ENCODE measurements at regions not wholly inside any gene's neighbourhood (a gene's known extent, or its start where the extent isn't known, plus 50 kb on each side); places are given as distances from the start of the nearest gene placed in this dataset.

GRCh38 chr6:22913612-22914011 lies 344.2 kb downstream of the HDGFL1 start:
- Histone ChIP-seq H3K4me1 (ENCODE audit: low read length) (no peaks in the 10 kb centered on the region), H3K9ac (ENCODE audit: low read length) (no peak overlapping the region), H4K20me1 (ENCODE audit: insufficient read depth, low read length) (no peaks in the 10 kb centered on the region), H3K79me2 (ENCODE audit: low read length) (no peaks in the 10 kb centered on the region), H3K27me3 (ENCODE audit: low read depth, low read length) (no peaks in the 10 kb centered on the region), H3K4me2 (ENCODE audit: low read length) (no peak overlapping the region), H2AFZ (ENCODE audit: low read depth, low read length) (no peak overlapping the region), H3K27ac (ENCODE audit: low read length) (no peak overlapping the region), H3K4me3 (ENCODE audit: low read length) (no peak overlapping the region), H3K9me3 (ENCODE audit: insufficient read depth, low read length) (no peaks in the 10 kb centered on the region), H3K36me3 (replicated peaks; ENCODE audit: low read depth, low read length) (no peaks in the 10 kb centered on the region)
- TF ChIP-seq EZH2phosphoT487 (IDR thresholded peaks at IDR 0.05; ENCODE audit: low read depth) (no peak), CTCF (IDR thresholded peaks at IDR 0.05; ENCODE audit: low read depth, low read length) (no peak)

DNA sequence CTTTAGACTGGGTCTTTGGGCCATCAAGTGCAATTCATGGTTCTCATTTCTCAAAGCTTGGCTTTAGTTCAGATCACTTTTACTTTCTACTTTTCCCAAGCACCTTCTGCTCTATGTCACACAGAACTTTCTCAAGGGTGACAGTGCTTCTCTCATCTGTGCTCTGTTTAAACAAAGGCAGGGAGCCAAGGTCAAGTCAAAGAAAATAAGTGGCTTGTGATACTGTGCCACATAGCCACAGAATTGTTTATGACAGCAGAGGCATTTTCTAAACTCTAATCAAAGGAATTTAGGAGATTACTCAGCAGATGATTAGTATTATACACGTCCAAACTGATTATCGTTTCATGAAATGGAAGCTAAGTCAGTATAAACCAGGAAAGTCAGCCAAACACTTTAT lies 348.0 kb downstream of the HDGFL1 start:
- no peak overlapping the region for H3K9ac ChIP-seq (ENCODE audit: low read length)
- H3K27ac ChIP-seq (ENCODE audit: low read length) = no peak overlapping the region
- H4K20me1 ChIP-seq (ENCODE audit: insufficient read depth, low read length) = no peaks in the 10 kb centered on the region
- no peaks in the 10 kb centered on the region for H3K27me3 ChIP-seq (ENCODE audit: low read depth, low read length)
- no peaks in the 10 kb centered on the region for H3K9me3 ChIP-seq (ENCODE audit: insufficient read depth, low read length)
- H3K36me3 ChIP-seq (replicated peaks; ENCODE audit: low read depth, low read length) = no peaks in the 10 kb centered on the region
- no peak overlapping the region for H3K4me2 ChIP-seq (ENCODE audit: low read length)
- no peaks in the 10 kb centered on the region for H3K4me1 ChIP-seq (ENCODE audit: low read length)
- TF ChIP-seq EZH2phosphoT487 (IDR thresholded peaks at IDR 0.05; ENCODE audit: low read depth) = no peak
- TF ChIP-seq CTCF (IDR thresholded peaks at IDR 0.05; ENCODE audit: low read depth, low read length) = no peak
- no peak overlapping the region for H2AFZ ChIP-seq (ENCODE audit: low read depth, low read length)
- H3K4me3 ChIP-seq (ENCODE audit: low read length) = no peak overlapping the region
- no peaks in the 10 kb centered on the region for H3K79me2 ChIP-seq (ENCODE audit: low read length)

GRCh38 chr6:22921828-22922227 lies 352.5 kb downstream of the HDGFL1 start:
- H2AFZ ChIP-seq (ENCODE audit: low read depth, low read length) = no peak overlapping the region
- no peaks in the 10 kb centered on the region for H3K36me3 ChIP-seq (replicated peaks; ENCODE audit: low read depth, low read length)
- H3K4me2 ChIP-seq (ENCODE audit: low read length) = no peak overlapping the region
- no peak overlapping the region for H3K9ac ChIP-seq (ENCODE audit: low read length)
- no peak overlapping the region for H3K27ac ChIP-seq (ENCODE audit: low read length)
- H3K9me3 ChIP-seq (ENCODE audit: insufficient read depth, low read length) = no peaks in the 10 kb centered on the region
- no peaks in the 10 kb centered on the region for H3K79me2 ChIP-seq (ENCODE audit: low read length)
- no peak overlapping the region for H3K4me3 ChIP-seq (ENCODE audit: low read length)
- H4K20me1 ChIP-seq (ENCODE audit: insufficient read depth, low read length) = no peaks in the 10 kb centered on the region
- H3K4me1 ChIP-seq (ENCODE audit: low read length) = no peaks in the 10 kb centered on the region
- H3K27me3 ChIP-seq (ENCODE audit: low read depth, low read length) = no peaks in the 10 kb centered on the region
- TF ChIP-seq CTCF (IDR thresholded peaks at IDR 0.05; ENCODE audit: low read depth, low read length) (no peak), EZH2phosphoT487 (IDR thresholded peaks at IDR 0.05; ENCODE audit: low read depth) (no peak)

DNA sequence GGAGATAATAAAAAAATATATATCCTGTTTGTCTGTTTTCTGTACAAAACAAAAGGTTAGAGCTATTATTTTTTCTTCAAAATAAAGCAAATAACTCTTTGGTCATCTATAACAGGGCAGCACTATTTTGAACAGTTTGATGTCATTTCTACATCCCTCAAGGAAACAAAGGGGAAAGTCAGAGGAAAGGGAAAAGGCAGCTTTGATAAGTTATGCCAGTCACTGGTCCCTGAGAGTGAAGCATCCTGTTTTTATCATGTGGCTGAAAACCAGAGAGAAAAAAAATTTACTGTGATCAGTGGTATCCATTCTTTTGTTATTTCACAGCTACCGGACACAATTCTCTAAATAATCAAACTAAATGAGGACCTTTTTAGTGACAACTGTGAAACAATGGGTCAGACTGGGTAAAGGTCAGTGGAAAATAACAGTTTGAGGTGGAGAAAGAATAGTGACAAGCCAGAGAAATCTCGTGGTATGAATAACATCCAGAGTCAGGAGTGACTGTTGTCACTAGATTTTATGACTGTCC lies 356.0 kb downstream of the HDGFL1 start:
- Histone ChIP-seq H3K4me2 (ENCODE audit: low read length) (no peak overlapping the region), H3K4me3 (ENCODE audit: low read length) (no peak overlapping the region), H3K27ac (ENCODE audit: low read length) (no peak overlapping the region), H3K36me3 (replicated peaks; ENCODE audit: low read depth, low read length) (no peaks in the 10 kb centered on the region), H3K9me3 (ENCODE audit: insufficient read depth, low read length) (no peaks in the 10 kb centered on the region), H4K20me1 (ENCODE audit: insufficient read depth, low read length) (no peaks in the 10 kb centered on the region), H3K79me2 (ENCODE audit: low read length) (no peaks in the 10 kb centered on the region), H3K27me3 (ENCODE audit: low read depth, low read length) (no peaks in the 10 kb centered on the region), H2AFZ (ENCODE audit: low read depth, low read length) (no peak overlapping the region), H3K9ac (ENCODE audit: low read length) (no peak overlapping the region), H3K4me1 (ENCODE audit: low read length) (no peaks in the 10 kb centered on the region)
- TF ChIP-seq CTCF (IDR thresholded peaks at IDR 0.05; ENCODE audit: low read depth, low read length) (no peak), EZH2phosphoT487 (IDR thresholded peaks at IDR 0.05; ENCODE audit: low read depth) (no peak)

Data from OCI-LY3 (cell line).